HG03460 (cell line): ENCODE measurements at regions not wholly inside any gene's neighbourhood (a gene's known extent, or its start where the extent isn't known, plus 50 kb on each side); places are given as distances from the start of the nearest gene placed in this dataset.

ENCODE experiments used
- ATAC-seq: cut with Tn5 transposase; IDR thresholded peaks from one replicate; pipeline ENCODE4 v1.9.1; 2021; ENCODE audit not compliant: unreplicated experiment

DNA sequence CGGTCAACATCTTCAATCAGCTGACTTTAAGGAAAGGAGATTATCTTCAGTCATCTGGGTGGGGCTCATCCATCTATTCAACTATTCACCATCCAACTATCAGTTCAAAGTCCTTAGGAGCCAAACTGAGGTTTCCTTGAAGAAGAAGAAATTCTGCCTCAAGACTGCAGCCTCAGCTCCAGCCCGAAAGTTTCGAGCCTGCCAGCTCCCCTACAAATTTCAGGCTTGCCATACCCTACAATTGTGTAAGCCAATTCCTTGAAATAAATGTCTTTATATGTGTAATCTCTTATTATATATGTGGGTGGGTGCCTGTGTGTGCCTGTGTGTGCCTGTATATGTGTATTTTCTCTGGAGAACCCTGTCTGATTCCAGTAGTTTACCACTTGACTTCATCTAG is 447.8 kb downstream of the INHBA start:
- ATAC-seq, result no peak

- no peak for ATAC-seq
Observed at GRCh38 chr7:41252957-41253356, 449.9 kb downstream of the INHBA start.

GRCh38 chr7:41252551-41252950 is 450.3 kb downstream of the INHBA start:
- ATAC-seq, result no peak

- no peak for ATAC-seq
Observed at GRCh38 chr7:41247143-41247865, 455.6 kb downstream of the INHBA start.

- ATAC-seq, result no peak
Observed at GRCh38 chr7:41245916-41246315, 457.0 kb downstream of the INHBA start.

DNA sequence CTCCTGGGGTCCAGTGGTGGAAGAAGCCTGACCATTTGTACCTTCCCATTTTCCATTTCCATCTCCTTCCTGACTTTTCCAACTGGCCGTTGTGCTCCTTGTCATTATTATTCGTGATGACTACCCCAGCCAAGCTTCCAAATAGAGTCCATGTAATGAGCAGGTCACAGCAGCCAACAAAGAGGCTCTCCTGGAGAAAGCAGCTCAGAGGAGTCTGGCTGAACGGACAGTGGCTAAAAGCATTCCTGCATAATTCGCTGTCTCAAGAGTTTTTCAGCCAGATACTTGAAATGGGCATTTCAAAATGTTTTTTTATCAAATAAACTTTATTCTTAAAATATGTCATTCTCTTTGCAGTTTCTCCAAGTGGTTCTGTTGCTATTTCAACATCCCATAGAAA is 458.6 kb downstream of the INHBA start:
- ATAC-seq, result no peak

GRCh38 chr7:41241641-41242040 is 461.2 kb downstream of the INHBA start:
- no peak for ATAC-seq

DNA sequence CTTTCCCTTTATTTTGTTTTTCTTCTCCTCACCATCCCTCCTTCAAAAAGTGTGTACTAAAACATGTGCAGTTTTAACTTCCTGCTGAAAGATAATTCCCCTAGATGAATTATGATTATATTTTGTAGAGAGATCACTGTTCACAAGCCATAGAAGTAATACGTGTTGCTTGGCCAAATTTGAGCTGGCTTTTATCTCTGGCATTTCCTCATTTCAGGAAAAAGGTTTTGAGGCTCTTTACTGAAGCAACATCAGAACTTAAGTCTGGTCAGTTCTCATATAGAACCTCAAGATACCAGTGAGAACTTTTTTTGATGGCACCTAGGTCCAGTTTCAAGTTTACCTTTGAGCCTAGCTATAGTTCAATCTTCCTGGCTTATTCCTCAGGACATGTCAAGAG is 463.3 kb downstream of the INHBA start:
- ATAC-seq, result no peak

DNA sequence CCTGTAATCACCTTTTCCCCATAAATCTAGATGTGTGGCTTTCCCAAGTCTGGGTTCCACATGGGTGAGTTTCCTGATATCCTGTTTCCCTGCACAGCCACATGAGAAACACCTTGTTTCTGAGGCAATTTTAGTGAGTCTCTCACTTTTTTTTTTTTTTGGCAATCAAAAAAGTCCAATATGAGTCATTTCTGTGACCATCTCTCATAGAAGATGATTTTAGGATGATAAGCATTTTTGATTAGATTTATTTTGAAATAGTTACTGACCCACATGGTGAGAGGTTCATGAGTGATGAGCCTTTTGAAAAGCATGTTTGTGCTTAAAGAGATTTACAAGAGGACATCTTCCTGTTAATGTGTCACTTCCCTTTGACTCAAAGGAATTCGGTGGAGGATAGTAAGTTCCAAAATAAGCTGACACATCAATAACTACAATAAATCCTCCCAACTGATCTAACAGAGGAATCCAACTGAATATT is 464.0 kb downstream of the INHBA start:
- ATAC-seq, result no peak

GRCh38 chr7:41237956-41238355 is 464.9 kb downstream of the INHBA start:
- ATAC-seq, result no peak

- no peak for ATAC-seq
Observed at GRCh38 chr7:41232086-41232485, 470.8 kb downstream of the INHBA start.

DNA sequence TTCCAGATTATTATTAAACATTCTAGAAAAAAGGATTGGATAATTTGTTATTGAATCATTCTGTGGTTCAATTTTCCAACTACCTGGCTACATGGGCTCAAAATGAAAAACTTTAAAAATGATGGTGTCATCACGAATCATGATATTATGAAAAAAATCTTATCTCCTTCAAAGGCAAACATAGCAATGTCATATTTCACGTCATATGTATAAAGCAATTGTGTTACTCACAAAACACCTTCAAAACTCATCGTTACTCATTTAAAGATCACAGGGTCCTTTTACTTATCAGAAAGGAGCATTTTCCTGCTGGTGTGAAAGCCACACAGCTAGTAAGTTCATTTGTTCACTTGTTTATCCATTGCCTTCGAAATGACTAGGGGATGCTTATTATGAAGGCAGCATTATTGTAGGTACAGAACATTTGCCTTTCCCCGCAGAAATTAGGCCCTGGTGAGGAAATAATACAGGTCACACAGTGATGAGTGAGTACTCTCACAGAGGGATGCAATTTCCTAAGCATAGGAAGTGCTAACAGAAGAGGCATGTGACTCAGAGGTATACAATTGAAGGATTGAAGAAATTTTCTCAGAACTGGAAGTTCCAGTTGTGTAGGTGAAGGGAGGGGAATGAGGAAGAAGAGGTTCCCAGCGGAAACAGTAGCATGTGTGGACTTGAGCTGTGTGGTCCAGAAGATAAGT is 478.7 kb downstream of the INHBA start:
- ATAC-seq, result no peak

DNA sequence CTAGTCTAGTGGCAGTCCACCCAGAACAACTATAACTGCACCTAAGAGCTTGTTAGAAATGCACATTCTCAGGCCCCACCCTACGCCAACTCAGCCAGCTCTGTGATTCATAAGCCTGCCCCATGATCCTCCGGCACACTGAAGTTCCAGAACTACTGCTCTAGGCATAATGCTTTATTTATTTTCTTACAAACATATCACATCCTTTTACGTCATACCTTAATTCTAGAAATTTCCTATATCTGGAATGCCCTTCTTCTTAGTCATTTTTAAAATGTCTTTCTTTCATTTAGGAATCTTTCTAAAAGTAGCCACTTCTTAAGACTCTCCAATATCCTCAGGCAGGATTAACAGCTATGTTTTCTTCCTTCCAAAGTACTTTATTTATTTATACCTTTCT is 480.1 kb downstream of the INHBA start:
- ATAC-seq, result no peak

DNA sequence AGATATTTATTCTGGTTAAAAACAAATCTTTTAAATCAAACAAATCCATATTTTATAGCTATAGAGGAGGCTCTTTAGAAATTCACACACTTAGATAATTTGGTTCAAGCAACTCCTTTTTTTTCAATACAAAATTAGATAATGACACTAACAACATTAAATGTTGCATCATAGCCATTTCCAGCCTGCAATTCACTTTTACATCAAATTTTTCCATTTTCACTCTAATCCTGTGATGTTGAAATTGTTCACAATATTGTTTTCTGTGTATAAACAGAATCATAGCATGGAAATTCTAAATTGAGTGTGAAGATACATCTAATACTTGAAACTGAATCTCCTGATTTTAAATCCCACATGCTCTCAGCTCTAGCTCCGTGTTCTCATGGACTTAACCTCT is 482.6 kb downstream of the INHBA start:
- ATAC-seq, result no peak

DNA sequence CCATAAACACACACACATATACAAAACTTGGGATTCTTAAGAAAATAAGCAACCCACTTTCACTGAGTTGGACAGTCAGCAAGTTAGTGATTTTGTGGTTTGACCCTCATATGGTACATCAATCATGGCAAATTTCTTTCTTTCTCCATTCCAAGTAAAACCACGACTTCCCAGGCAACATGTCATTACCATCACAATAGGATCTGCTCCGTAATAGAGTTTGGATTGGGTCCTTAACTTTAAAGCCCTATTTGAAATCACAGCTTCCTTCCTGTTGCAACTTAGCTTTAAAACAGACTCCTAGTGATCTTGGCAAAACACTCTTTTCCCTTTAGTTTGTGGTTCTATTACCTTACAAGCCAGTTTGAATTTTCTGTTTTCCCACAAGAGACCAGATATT is 483.6 kb downstream of the INHBA start:
- no peak for ATAC-seq

DNA sequence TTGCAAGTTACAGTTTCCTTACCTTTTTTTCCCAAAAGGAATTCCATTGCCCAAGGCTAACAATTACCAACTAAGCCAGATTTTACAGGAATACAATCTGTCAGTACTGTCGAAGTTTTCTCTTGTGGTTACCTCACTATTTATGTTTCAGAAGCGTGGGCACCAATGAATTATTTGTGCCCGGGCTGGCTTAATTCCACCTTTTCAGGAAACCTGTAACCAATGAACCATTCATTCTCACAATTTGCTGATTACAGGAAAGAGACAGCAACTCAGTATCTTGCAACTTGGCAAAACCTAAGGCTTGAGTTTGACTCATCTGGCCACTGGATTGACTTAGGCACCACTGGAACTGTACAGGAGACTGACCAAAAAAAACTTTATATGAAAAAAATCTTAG is 485.6 kb downstream of the INHBA start:
- ATAC-seq, result no peak

DNA sequence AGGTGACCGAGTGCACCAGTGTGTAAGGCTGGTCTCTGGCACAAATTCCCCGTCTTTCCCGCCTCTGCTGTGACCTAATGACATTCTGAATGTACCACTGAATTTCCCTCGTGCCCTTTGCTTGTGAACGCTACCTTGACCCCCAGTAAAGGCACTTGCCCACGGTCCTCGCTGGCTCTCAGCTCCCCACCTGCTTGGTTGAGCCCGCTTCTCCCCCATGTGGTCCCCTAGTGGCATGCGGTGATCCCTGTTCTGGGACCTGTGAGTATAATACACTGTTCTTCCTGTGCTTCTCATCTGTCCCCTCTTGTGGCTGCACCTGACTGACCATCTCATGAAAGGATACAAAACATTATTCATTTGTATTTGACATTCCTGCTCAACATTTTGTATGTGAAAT is 495.7 kb downstream of the INHBA start:
- no peak for ATAC-seq

DNA sequence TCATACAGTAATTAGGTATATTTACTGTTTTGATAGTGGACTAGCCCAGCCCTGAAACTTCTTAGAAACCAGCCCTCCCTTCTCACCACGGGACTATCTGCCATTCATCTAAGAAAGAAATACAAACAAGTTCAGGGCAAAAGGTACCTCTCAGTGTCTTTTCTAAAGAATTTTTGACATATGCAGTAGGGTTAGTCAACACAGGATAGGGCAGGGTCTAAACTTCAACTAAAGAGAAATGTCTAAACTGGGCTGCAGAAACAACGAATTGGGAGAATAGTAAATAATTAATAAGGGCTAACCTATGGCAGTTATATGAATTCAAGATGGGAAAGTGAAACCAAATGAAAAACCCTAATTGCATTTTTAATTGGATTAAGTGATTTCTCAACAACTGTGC is 496.6 kb downstream of the INHBA start:
- no peak for ATAC-seq

GRCh38 chr7:41205600-41205999 is 497.3 kb downstream of the INHBA start:
- ATAC-seq, result peak; percentile 73

- no peak for ATAC-seq
Observed at GRCh38 chr7:41203542-41203941, 499.3 kb downstream of the INHBA start.

DNA sequence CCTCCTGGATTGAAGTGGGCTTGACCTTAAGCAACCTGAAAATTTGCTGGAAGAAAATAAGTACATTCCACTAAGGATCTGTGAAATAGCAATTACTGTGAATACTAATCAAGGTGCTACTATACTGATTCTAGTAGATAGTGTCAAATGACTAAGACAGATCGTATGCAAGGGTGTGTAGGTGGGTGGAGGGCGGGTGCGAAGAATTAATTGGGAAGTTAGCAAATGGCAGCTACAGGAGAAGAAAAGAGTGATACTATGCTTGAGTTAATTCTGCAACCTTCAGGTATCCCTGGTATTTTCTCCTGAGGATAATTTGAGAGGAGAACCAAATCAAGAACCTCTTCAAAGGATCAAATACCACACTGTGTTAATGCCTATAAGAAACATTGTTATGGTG is 501.9 kb downstream of the INHBA start:
- ATAC-seq, result no peak

DNA sequence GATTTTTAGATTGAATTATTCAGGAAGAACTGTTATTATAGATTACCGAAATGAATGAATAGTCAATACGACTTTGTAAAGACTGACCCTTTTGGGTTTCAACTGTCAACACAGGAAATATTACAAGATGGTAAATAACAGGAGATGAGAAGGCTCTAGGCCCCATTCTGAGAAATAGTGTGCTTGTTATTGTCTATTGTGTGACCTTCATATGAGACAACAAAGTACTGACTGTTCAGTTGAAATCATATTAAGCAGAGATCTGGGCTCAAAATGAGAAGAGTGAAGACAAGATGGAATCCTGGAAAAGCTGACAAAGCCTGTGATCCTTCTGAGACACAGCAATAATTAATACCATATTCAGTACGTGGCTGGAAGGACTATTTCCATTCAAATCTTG is 503.8 kb downstream of the INHBA start:
- no peak for ATAC-seq

DNA sequence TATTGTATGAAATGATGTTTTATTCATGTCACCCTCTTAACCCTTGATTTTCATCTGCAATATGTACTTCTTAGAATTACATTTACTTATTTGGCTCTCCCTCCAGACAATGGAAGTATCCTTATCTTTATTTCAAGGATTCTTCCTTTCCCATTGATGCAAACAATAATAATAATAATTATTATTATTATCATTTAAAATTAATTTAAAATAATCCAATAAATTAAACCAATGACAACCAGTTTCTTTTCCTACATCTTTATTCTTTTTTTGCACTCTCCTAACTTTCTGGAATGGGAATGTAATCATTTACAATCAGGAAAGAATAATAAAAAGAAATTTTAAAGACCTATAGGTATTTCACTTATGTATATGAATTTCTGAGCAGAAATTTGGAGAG is 504.4 kb downstream of the INHBA start:
- ATAC-seq, result no peak
